ENCODE measurements at regions not wholly inside any gene's neighbourhood (a gene's known extent, or its start where the extent isn't known, plus 50 kb on each side); places are given as distances from the start of the nearest gene placed in this dataset.
"Not testable (repeated sequence)": the region's sequence is repeated elsewhere in the genome, so short reads cannot be mapped to it uniquely, and the experiment has no call there.

DNA sequence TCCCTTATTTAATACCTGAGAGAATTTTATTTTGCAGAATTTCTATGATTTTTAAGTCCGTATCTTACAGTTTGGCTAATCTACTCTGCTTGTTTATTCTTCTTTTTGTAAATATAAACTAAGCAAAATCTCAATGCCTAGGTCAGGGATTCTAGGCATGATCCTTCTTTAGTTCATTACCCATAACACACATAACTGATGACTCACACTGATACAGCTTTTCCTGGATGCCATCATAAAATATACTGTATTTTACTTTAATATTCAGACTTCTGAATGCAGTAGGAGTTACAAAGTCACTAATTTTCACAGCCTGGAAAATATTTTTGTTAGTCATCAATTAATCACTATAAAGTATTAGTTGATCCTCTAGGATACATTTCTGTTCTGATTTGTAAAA is 898.2 kb upstream of the RAG2 start:
- H3K9me3 ChIP-seq (replicated peaks), result no peaks in the 10 kb centered on the region
- no peak for DNase-seq (ENCODE audit: low read depth in 1 of 2, low spot score in 2 of 2)
- no peak overlapping the region for H3K27ac ChIP-seq
- no peaks in the 10 kb centered on the region for H3K36me3 ChIP-seq
- no peaks in the 10 kb centered on the region for H3K27me3 ChIP-seq (replicated peaks)
- H3K4me1 ChIP-seq (replicated peaks), result no peaks in the 10 kb centered on the region
- no peak overlapping the region for H3K4me3 ChIP-seq

DNA sequence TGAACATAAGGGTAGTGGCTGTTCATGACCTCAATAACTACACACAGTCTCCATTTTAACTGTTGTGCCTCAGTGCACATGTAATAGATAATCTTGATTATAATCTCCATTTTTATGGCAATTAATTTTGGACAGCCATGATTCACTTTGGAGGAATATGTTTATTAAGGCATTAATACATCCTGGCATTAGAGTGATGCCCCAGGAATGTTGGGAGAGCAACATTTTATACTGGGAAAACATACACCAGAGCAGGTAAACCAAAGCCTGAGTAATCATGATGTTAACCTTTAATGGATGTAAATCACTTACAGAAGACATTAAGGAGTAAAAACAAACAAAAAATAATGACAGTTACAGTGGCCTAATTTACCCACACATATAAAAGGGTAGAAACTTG is 886.3 kb upstream of the RAG2 start:
- DNase-seq (ENCODE audit: low read depth in 1 of 2, low spot score in 2 of 2), result no peak

DNA sequence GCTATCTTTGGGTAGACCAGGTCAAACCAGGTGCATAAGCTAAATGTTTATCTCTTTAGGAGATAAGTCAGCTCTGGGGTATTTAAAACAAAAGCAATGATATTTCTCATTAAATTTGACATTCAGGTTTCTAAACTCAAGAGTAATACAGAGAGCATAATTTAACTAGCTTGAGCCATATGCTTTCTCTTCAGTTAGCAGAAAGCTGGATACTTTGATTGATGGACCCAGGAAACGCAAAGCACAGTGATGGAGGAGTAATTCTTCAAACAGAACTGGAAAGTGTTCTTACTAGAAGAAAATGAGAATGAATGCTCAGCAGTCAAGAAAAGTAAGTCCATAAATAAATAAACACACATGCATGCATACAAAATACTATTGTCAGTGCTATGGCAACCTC is 885.7 kb upstream of the RAG2 start:
- H3K27me3 ChIP-seq (replicated peaks), result no peaks in the 10 kb centered on the region
- H3K27ac ChIP-seq, result no peak overlapping the region
- H3K4me1 ChIP-seq (replicated peaks), result no peaks in the 10 kb centered on the region
- H3K9me3 ChIP-seq (replicated peaks), result 0 out of 2 replicates have a peak, but pooled peaks cover 2% of the 10 kb centered on the region
- no peaks in the 10 kb centered on the region for H3K36me3 ChIP-seq
- DNase-seq (ENCODE audit: low read depth in 1 of 2, low spot score in 2 of 2), result no peak
- no peak overlapping the region for H3K4me3 ChIP-seq

More for the DNA sequence above, 886.3 kb upstream of the RAG2 start:
- Histone ChIP-seq H3K27ac (no peak overlapping the region), H3K4me3 (no peak overlapping the region), H3K9me3 (replicated peaks) (0 out of 2 replicates have a peak, but pooled peaks cover 2% of the 10 kb centered on the region), H3K4me1 (replicated peaks) (no peaks in the 10 kb centered on the region), H3K36me3 (no peaks in the 10 kb centered on the region), H3K27me3 (replicated peaks) (no peaks in the 10 kb centered on the region)

DNA sequence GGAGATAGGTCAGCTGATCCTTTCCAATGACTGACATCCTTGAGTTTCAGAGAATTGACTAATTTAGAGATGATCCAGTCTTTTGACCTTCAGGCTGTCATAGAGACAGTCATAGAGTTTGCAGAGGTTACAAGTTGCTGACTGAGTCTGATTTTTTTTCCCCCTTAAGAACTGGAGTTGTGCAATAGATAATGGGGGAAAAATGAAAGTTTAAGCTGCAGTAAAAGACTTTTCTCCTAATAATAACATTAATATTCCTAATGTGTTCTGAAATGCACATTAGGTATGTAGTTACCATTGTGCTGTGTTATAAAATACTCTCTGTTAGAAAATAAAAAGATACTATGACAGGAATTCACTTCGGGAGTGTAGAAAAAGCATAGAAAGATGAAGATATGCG is 876.9 kb upstream of the RAG2 start:
- no peak for DNase-seq (ENCODE audit: low read depth in 1 of 2, low spot score in 2 of 2)
- no peaks in the 10 kb centered on the region for H3K4me1 ChIP-seq (replicated peaks)
- no peaks in the 10 kb centered on the region for H3K9me3 ChIP-seq (replicated peaks)
- no peaks in the 10 kb centered on the region for H3K36me3 ChIP-seq
- H3K27me3 ChIP-seq (replicated peaks), result no peaks in the 10 kb centered on the region
- no peak overlapping the region for H3K4me3 ChIP-seq
- H3K27ac ChIP-seq, result no peak overlapping the region

DNA sequence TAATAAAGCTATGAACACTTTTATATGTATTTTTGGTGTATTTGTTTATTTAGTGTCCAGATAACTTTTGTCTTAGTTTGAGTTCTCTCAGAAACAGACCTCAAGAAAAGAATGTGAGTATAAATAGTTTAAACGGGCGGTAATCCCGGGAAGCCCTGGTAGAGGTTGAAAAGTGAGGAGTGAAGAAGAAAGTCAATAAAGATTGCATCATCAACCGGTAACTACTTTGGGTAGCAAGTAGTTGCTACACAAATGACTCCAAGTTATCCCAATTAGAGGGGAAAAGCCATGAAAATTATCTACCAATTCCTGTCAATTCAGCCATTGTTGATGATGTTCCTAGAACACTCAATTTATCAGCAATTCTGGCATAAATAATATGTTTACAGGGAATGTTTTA is 870.3 kb upstream of the RAG2 start:
- H3K27ac ChIP-seq, result no peak overlapping the region
- H3K9me3 ChIP-seq (replicated peaks), result no peaks in the 10 kb centered on the region
- H3K36me3 ChIP-seq, result no peaks in the 10 kb centered on the region
- DNase-seq (ENCODE audit: low read depth in 1 of 2, low spot score in 2 of 2), result no peak
- no peaks in the 10 kb centered on the region for H3K27me3 ChIP-seq (replicated peaks)
- H3K4me1 ChIP-seq (replicated peaks), result no peaks in the 10 kb centered on the region
- no peak overlapping the region for H3K4me3 ChIP-seq

DNA sequence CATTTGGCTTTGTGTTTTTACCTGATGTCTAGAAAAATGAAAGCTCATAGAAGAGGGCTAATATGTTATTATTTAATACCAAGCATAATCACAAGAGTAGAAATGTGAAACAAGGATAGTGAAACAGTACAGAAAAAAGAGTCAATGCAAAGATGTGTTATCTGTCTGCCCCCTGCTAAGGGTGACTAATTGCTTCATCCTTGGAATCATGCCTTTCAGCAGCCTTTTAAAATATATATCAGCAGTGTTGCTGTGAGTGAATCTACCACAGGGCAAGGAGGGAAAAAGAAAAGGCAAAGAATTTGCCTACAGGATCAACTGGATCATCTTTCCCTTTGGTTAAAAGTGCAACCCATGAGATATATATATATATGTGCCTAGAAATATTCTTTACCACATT is 867.2 kb upstream of the RAG2 start:
- no peak for DNase-seq (ENCODE audit: low read depth in 1 of 2, low spot score in 2 of 2)
- Histone ChIP-seq H3K27me3 (replicated peaks) (no peaks in the 10 kb centered on the region), H3K4me3 (no peak overlapping the region)

DNA sequence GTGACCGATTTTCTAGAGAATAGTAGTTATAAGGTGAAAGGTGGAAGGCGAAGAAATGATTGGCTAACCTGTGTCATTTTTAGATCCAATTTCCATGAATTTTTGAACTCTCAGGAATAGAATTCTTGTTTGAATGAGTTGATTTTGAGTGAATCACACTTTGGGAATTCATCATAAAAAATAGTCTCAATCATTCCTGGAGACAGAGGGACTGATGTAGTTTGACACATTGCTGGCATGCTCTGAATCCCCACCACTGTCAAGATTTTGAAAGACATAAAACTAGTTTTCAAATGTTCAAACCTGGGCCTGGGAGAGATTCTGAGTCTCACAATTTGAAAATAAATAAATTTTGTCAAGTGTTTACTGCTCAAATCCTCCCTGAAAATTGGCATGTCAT is 861.4 kb upstream of the RAG2 start:
- Histone ChIP-seq H3K4me3 (no peak overlapping the region), H3K4me1 (replicated peaks) (no peaks in the 10 kb centered on the region), H3K27me3 (replicated peaks) (no peaks in the 10 kb centered on the region), H3K9me3 (replicated peaks) (no peaks in the 10 kb centered on the region), H3K27ac (no peak overlapping the region), H3K36me3 (no peaks in the 10 kb centered on the region)
- DNase-seq (ENCODE audit: low read depth in 1 of 2, low spot score in 2 of 2), result no peak

More for the DNA sequence above, 867.2 kb upstream of the RAG2 start:
- Histone ChIP-seq H3K9me3 (replicated peaks) (no peaks in the 10 kb centered on the region), H3K4me1 (replicated peaks) (no peaks in the 10 kb centered on the region), H3K36me3 (no peaks in the 10 kb centered on the region), H3K27ac (no peak overlapping the region)

DNA sequence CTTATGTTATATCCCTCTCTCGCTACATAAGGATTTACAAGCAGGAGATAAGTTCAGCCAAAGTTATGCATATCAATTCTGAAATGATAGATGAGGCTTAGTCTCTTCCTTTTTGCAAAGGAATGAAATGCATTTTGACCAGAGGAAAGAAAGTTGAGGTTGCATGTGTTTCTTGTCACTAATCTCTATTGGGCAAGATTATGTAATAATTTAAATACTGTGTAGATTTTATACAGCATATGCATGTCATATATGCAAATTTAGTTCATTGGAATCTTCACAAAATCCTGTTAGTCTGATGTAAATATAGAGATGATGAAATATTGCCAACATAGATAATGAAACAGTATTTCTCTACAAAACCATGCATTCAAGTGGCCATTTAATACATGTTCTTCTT is 858.7 kb upstream of the RAG2 start:
- H3K27me3 ChIP-seq (replicated peaks), result no peaks in the 10 kb centered on the region
- no peak for DNase-seq (ENCODE audit: low read depth in 1 of 2, low spot score in 2 of 2)

DNA sequence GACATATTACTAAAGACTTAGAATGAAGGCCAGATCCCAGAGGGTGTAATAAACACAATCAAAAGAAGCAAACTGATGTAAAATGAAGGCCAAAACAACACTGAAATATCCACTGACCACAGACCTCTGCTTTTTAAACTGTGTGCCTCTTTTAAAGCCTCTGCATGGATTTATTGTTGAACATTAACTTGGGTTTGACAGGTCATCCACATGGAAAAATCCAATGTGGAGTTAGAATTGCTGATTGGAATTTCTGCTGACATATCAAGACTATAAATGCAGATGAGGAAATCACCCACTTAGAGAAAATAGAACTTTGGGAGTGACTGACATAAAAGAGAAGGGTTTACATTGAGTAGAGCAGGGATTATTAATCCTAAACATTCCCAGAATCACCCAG is 853.9 kb upstream of the RAG2 start:
- no peak for DNase-seq (ENCODE audit: low read depth in 1 of 2, low spot score in 2 of 2)
- no peak overlapping the region for H3K4me3 ChIP-seq
- H3K27me3 ChIP-seq (replicated peaks), result no peaks in the 10 kb centered on the region
- H3K4me1 ChIP-seq (replicated peaks), result no peaks in the 10 kb centered on the region
- no peak overlapping the region for H3K27ac ChIP-seq
- H3K9me3 ChIP-seq (replicated peaks), result no peaks in the 10 kb centered on the region
- no peaks in the 10 kb centered on the region for H3K36me3 ChIP-seq

More for the DNA sequence above, 858.7 kb upstream of the RAG2 start:
- Histone ChIP-seq H3K4me3 (no peak overlapping the region), H3K36me3 (no peaks in the 10 kb centered on the region), H3K27ac (no peak overlapping the region), H3K9me3 (replicated peaks) (no peaks in the 10 kb centered on the region), H3K4me1 (replicated peaks) (no peaks in the 10 kb centered on the region)

DNA sequence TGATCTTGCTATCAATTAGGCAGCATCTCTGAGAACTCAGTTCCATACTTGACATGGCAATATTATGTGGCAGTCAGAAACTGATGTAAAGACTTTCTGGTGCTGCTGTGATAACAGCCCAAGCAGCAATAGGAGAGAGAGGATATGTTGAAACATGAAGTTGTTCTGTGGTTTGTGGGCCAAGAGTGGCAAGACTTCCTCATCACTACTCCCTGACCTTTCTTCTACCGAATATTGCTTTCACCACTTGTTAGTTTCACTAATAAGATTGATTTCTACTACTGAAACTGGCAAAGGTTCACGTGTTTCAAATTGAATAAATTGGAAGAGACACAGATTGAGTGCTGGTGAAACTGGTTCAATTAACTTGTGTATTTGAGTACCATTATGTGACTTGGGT is 852.6 kb upstream of the RAG2 start:
- DNase-seq (ENCODE audit: low read depth in 1 of 2, low spot score in 2 of 2), result no peak
- no peaks in the 10 kb centered on the region for H3K36me3 ChIP-seq
- no peak overlapping the region for H3K4me3 ChIP-seq
- no peaks in the 10 kb centered on the region for H3K4me1 ChIP-seq (replicated peaks)
- no peaks in the 10 kb centered on the region for H3K27me3 ChIP-seq (replicated peaks)
- no peaks in the 10 kb centered on the region for H3K9me3 ChIP-seq (replicated peaks)
- no peak overlapping the region for H3K27ac ChIP-seq

DNA sequence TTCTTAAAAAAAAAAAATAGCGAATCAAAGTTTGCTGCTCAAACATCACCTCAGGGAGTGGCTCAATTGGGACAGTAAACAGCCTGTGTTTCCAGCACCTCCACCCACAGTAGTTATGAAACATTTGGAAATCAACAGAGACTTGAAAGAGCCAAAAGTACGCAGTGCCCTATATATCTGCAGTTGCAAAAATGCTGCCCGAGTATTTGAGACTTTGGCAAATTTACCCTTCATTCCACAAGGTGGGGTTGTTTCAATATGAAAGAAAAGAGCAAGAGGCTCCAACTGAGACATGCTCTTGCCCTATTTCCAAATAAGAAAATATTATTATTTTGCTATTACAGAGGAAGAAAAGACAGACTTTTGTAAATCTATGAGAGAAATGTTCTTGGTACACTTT is 851.1 kb upstream of the RAG2 start:
- DNase-seq (ENCODE audit: low read depth in 1 of 2, low spot score in 2 of 2), result peak in 1 of 2 experiments; percentile 2
- H3K9me3 ChIP-seq (replicated peaks), result no peaks in the 10 kb centered on the region
- no peaks in the 10 kb centered on the region for H3K4me1 ChIP-seq (replicated peaks)

DNA sequence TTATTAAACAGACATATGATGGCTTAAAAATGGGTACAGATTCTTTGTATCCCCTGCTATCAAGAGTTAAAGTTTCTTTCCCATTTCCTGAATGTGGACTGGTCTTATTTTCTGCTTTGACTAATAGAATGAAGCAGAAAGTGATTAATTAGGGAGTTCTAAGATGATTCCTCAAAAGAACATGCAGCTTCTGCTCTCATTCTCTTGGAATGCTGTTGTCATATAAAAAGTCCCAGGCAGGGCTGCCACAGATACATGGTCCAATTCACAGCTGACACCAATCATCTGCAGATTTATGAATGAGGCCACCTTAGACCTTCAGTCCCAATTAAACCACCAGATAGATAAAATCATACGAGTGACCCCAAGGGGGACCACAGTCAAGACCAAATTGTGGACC is 844.5 kb upstream of the RAG2 start:
- no peaks in the 10 kb centered on the region for H3K27me3 ChIP-seq (replicated peaks)
- H3K36me3 ChIP-seq, result no peaks in the 10 kb centered on the region
- H3K4me3 ChIP-seq, result no peak overlapping the region
- no peak for DNase-seq (ENCODE audit: low read depth in 1 of 2, low spot score in 2 of 2)
- H3K27ac ChIP-seq, result no peak overlapping the region
- H3K9me3 ChIP-seq (replicated peaks), result no peaks in the 10 kb centered on the region
- H3K4me1 ChIP-seq (replicated peaks), result no peaks in the 10 kb centered on the region

More for the DNA sequence above, 851.1 kb upstream of the RAG2 start:
- Histone ChIP-seq H3K27ac (no peak overlapping the region), H3K36me3 (no peaks in the 10 kb centered on the region), H3K27me3 (replicated peaks) (no peaks in the 10 kb centered on the region), H3K4me3 (no peak overlapping the region)

DNA sequence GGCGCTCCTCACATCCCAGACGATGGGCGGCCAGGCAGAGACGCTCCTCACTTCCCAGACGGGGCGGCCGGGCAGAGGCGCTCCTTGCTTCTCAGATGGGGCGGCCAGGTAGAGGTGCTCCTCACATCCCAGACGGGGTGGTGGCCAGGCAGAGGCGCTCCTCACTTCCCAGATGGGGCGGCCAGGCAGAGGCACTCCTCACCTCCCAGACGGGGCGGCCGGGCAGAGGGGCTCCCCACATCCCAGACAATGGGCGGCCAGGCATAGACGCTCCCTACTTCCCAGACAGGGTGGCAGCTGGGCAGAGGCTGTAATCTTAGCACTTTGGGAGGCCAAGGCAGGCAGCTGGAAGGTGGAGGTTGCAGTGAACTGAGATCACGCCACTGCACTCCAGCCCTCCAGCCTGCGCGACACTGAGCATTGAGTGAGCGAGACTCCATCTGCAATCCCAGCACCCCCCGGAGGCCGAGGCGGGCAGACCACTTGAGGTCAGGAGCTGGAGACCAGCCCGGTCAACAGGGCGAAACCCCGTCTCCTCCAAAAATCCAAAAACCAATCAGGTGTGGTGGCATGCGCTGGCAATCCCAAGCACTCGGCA is 833.7 kb upstream of the RAG2 start:
- H3K36me3 ChIP-seq; H3K4me1 ChIP-seq (replicated peaks); H3K27me3 ChIP-seq (replicated peaks); H3K27ac ChIP-seq; DNase-seq (ENCODE audit: low read depth in 1 of 2, low spot score in 2 of 2); H3K9me3 ChIP-seq (replicated peaks); H3K4me3 ChIP-seq: not testable (repeated sequence)

DNA sequence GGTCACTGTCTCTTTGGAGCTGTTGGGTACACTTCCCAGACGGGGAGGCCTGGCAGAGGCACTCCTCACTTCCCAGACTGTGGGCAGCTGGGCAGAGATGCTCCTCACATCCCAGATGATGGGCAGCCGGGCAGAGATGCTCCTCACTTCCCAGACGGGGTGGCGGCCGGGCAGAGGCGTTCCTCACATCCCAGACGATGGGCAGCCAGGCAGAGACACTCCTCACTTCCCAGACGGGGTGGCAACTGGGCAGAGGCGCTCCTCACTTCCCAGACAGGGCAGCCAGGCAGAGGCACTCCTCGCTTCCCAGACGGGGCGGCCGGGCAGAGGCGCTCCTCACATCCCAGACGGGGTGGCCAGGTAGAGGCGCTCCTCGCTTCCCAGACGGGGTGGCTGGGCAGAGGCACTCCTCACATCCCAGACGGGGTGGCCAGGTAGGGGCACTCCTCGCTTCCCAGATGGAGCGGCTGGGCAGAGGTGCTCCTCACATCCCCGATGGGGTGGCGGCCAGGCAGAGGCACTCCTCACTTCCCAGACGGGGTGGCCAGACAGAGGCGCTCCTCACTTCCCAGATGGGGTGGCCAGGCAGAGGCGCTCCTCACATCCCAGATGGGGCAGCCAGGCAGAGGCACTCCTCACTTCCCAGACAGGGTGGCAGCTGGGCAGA is 833.1 kb upstream of the RAG2 start:
- not testable (repeated sequence) for H3K27ac ChIP-seq; H3K4me3 ChIP-seq; H3K36me3 ChIP-seq; H3K27me3 ChIP-seq (replicated peaks); H3K9me3 ChIP-seq (replicated peaks); DNase-seq (ENCODE audit: low read depth in 1 of 2, low spot score in 2 of 2); H3K4me1 ChIP-seq (replicated peaks)

DNA sequence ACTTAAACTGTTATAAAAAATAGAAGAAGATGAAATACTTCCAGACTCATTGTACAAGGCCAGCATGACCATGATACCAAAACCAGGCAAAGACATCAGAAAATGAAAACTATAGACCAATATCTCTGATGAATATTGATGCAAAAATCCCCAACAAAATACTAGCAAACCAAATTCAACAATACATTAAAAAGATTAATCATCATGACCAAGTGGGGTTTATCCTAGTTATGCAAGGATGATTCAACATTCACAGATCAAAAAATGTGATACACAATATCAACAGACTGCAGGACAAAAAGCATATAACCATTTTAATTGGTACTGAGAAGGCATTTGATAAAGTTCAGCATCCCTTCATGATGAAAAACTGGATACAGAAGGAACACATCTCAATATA is 824.5 kb upstream of the RAG2 start:
- Histone ChIP-seq H3K9me3 (replicated peaks) (peaks cover 3% of the 10 kb centered on the region; the same call in 1 of the 2 replicates), H3K27ac (no peak overlapping the region), H3K27me3 (replicated peaks) (no peaks in the 10 kb centered on the region), H3K4me1 (replicated peaks) (no peaks in the 10 kb centered on the region), H3K4me3 (no peak overlapping the region), H3K36me3 (no peaks in the 10 kb centered on the region)
- DNase-seq (ENCODE audit: low read depth in 1 of 2, low spot score in 2 of 2), result no peak

All from SJSA1 (cell line).